ENCODE measurements at regions not wholly inside any gene's neighbourhood (a gene's known extent, or its start where the extent isn't known, plus 50 kb on each side); places are given as distances from the start of the nearest gene placed in this dataset.

GRCh38 chr2:221034026-221034701, 537.9 kb downstream of the EPHA4 start (continued):
- TF ChIP-seq TFE3 (CRISPR knock-in tag; IDR thresholded peaks at IDR 0.05): no peak
- TF ChIP-seq RARA (CRISPR knock-in tag; IDR thresholded peaks at IDR 0.05): no peak
- TF ChIP-seq DPF2 (CRISPR knock-in tag; IDR thresholded peaks at IDR 0.05; ENCODE audit: borderline replicate concordance, low read depth): no peak

DNA sequence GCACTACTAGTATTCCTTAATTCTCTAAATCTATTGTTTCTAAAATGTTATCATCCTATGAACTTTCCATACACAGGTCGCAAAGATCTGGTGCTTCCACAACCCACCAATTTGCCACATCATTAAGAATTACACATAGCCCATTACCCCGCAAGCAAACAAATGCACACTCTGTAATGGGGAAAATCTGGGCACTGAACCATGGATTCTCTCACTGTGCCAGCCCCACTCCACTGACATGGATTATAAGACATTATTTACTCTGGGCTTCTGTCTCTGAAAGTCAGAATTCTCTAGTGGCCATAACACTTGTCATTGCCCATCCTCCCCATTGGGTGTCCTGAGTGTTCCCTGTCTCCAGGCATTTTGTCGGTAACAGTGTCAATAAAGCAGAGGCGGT, 537.1 kb downstream of the EPHA4 start:
- Histone ChIP-seq H3K27ac (ENCODE audit: extremely low read length, insufficient read depth, low read length) (no peak overlapping the region), H3K79me2 (ENCODE audit: insufficient read depth, low read length) (no peaks in the 10 kb centered on the region), H3K36me3 (replicated peaks in 1 of 2; ENCODE audit: control insufficient read depth in 1 of 2, insufficient read depth in 2 of 2, low read length in 2 of 2) (no peaks in the 10 kb centered on the region), H3K4me3 (replicated peaks in 1 of 3; ENCODE audit: insufficient read depth in 1 of 3, low read depth in 2 of 3, low read length in 3 of 3) (no peak overlapping the region), H3K4me2 (ENCODE audit: low read depth, low read length) (no peak overlapping the region), H3K4me1 (ENCODE audit: insufficient read depth, low read length) (no peaks in the 10 kb centered on the region), H3K9ac (ENCODE audit: insufficient read depth, low read depth, low read length) (no peak overlapping the region), H3K9me3 (ENCODE audit: low read length) (no peaks in the 10 kb centered on the region), H2AFZ (ENCODE audit: low read length) (no peak overlapping the region), H3K27me3 (ENCODE audit: control insufficient read depth in 1 of 2, insufficient read depth in 2 of 2, low read length in 2 of 2) (no peaks in the 10 kb centered on the region; a peak in 1 of 5 replicates), H4K20me1 (ENCODE audit: insufficient read depth, low read length) (no peaks in the 10 kb centered on the region)
- BruUV-seq (replicated peaks): no TSS peak
- FAIRE-seq (no peak), ATAC-seq (no peak), DNase-seq (ENCODE audit: low spot score) (no peak)
- no peak for TF ChIP-seq ATF1 (CRISPR knock-in tag; IDR thresholded peaks at IDR 0.05)
- no peak for TF ChIP-seq RFX5 (IDR thresholded peaks at IDR 0.05; ENCODE audit: low read depth, low read length)
- no peak for TF ChIP-seq MED13 (CRISPR knock-in tag; IDR thresholded peaks at IDR 0.05)
- TF ChIP-seq FOXM1 (CRISPR knock-in tag; IDR thresholded peaks at IDR 0.05): no peak
- TF ChIP-seq ZNF543 (CRISPR knock-in tag; IDR thresholded peaks at IDR 0.05): no peak
- TF ChIP-seq USF2 (IDR thresholded peaks at IDR 0.05; ENCODE audit: low read depth, low read length): no peak
- TF ChIP-seq USF2 (CRISPR knock-in tag; IDR thresholded peaks at IDR 0.05; ENCODE audit: borderline replicate concordance): no peak
- TF ChIP-seq ATM (IDR thresholded peaks at IDR 0.05; ENCODE audit: borderline replicate concordance): no peak
- TF ChIP-seq ZFP82 (CRISPR knock-in tag; IDR thresholded peaks at IDR 0.05; ENCODE audit: borderline replicate concordance): no peak
- TF ChIP-seq KLF9 (CRISPR knock-in tag; IDR thresholded peaks at IDR 0.05; ENCODE audit: low read depth): no peak
- no peak for TF ChIP-seq SIX1 (CRISPR knock-in tag; IDR thresholded peaks at IDR 0.05; ENCODE audit: borderline replicate concordance)
- no peak for TF ChIP-seq ZNF431 (CRISPR knock-in tag; IDR thresholded peaks at IDR 0.05; ENCODE audit: borderline replicate concordance, low read depth)
- no peak for TF ChIP-seq ZNF260 (CRISPR knock-in tag; IDR thresholded peaks at IDR 0.05; ENCODE audit: borderline replicate concordance, low read depth)
- TF ChIP-seq RORA (CRISPR knock-in tag; IDR thresholded peaks at IDR 0.05): no peak
- no peak for TF ChIP-seq ELF1 (CRISPR knock-in tag; IDR thresholded peaks at IDR 0.05)
- TF ChIP-seq ADNP (CRISPR knock-in tag; IDR thresholded peaks at IDR 0.05): no peak
- TF ChIP-seq SAP130 (CRISPR knock-in tag; IDR thresholded peaks at IDR 0.05; ENCODE audit: low read depth): no peak
- TF ChIP-seq, protein P1, sequence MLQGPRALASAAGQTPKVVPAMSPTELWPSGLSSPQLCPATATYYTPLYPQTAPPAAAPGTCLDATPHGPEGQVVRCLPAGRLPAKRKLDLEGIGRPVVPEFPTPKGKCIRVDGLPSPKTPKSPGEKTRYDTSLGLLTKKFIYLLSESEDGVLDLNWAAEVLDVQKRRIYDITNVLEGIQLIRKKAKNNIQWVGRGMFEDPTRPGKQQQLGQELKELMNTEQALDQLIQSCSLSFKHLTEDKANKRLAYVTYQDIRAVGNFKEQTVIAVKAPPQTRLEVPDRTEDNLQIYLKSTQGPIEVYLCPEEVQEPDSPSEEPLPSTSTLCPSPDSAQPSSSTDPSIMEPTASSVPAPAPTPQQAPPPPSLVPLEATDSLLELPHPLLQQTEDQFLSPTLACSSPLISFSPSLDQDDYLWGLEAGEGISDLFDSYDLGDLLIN (CRISPR knock-in tag; IDR thresholded peaks at IDR 0.05; ENCODE audit: borderline replicate concordance): no peak
- WGBS (ENCODE audit: low lambda C conversion rate): 34% methylated on average over 4 of the region's 4 CpGs
- ChIA-PET CTCF (ENCODE audit: low intra/inter-chr PET ratio, low total read pairs) (no interaction called here), POLR2A (no interaction called here)
- intact Hi-C loops (cut with micrococcal nuclease; ENCODE audit: unreplicated experiment) (no loop called here), in situ Hi-C loops (cut with HindIII; ENCODE audit: extremely low pct_ligation_motif_present, low pct_unique_long_range_greater_than_20kb) (no loop called here)
